Uterus (tissue), 3 donors: ENCODE measurements at regions not wholly inside any gene's neighbourhood (a gene's known extent, or its start where the extent isn't known, plus 50 kb on each side); places are given as distances from the start of the nearest gene placed in this dataset.

Experiments used
- DNase-seq, 2 donors: peaks; one replicate each; pipeline ENCODE4 v3.0.0-alpha.2; 2019 to 2020
- H3K27ac ChIP-seq, 2 donors: fragments of 200-600 bp; sonication (generic); 1 replicate in 1 of 2; 2 replicates in 1 of 2; pipeline ENCODE4 v1.5.1; 2016 to 2018
- H3K27me3 ChIP-seq, 2 donors: fragments of 200-600 bp; sonication (generic); one replicate each; pipeline ENCODE4 v1.5.1; 2018 to 2019; ENCODE audit warnings: control low read depth in 1 of 2
- H3K36me3 ChIP-seq, 2 donors: fragments of 200-600 bp; sonication (generic); one replicate each; pipeline ENCODE4 v1.5.1; 2019; ENCODE audit warnings: control low read depth in 1 of 2
- H3K4me1 ChIP-seq, 2 donors: fragments of 200-600 bp; sonication (generic); one replicate each; pipeline ENCODE4 v1.5.1; 2018 to 2019; ENCODE audit warnings: control low read depth in 1 of 2
- H3K4me3 ChIP-seq, 2 donors: fragments of 200-600 bp; sonication (generic); 1 replicate in 1 of 2; 2 replicates in 1 of 2; pipeline ENCODE4 v1.5.1; 2018 to 2019; ENCODE audit warnings: mild to moderate bottlenecking in 1 of 2
- H3K9me3 ChIP-seq, 2 donors: fragments of 200-600 bp; sonication (generic); one replicate each; pipeline ENCODE4 v1.5.1; 2019; ENCODE audit warnings: control low read depth in 1 of 2
- CTCF ChIP-seq, 4 experiments: fragments of 200-600 bp in 2 of 4; fragments of 450-650 bp in 2 of 4; sonication (generic) in 2 of 4; IDR thresholded peaks; one replicate each; pipeline ENCODE4 v1.5.1; 2016 to 2019; ENCODE audit warnings: antibody characterized with exemption in 4 of 4, mild to moderate bottlenecking in 2 of 4, moderate library complexity in 1 of 4
- POLR2A ChIP-seq, 2 donors: fragments of 450-650 bp; IDR thresholded peaks; one replicate each; pipeline ENCODE4 v1.6.1; 2016; ENCODE audit warnings: antibody characterized with exemption in 2 of 2, mild to moderate bottlenecking in 1 of 2, moderate library complexity in 1 of 2
- intact Hi-C: fragments of 100-400 bp; cut with DNase I; formaldehyde crosslinking; loops from one replicate; pipeline ENCODE4 v1.15.1; 2023; ENCODE audit warnings: low total_unique reads
- donor health status: DM: yes; HTN: yes; CAD: no.

- intact Hi-C loops = no loop called here
- Histone ChIP-seq H3K36me3 (no peaks in the 10 kb centered on the region), H3K4me3 (no peak overlapping the region), H3K4me1 (no peaks in the 10 kb centered on the region), H3K27me3 (no peaks in the 10 kb centered on the region), H3K27ac (no peak overlapping the region), H3K9me3 (no peaks in the 10 kb centered on the region)
- no peak for DNase-seq
- TF ChIP-seq POLR2A (IDR thresholded peaks at IDR 0.05) = no peak
- no peak for TF ChIP-seq CTCF (IDR thresholded peaks at IDR 0.05)
These were observed 1112.8 kb downstream of the TUSC7 start for GRCh38 chr3:117822416-117822815.

- TF ChIP-seq CTCF (IDR thresholded peaks at IDR 0.05) (no peak), POLR2A (IDR thresholded peaks at IDR 0.05) (no peak)
These were observed 1126.7 kb downstream of the TUSC7 start for GRCh38 chr3:117836296-117836695.

GRCh38 chr3:117837391-117837790 lies 1127.8 kb downstream of the TUSC7 start:
- no peak overlapping the region for H3K4me3 ChIP-seq
- TF ChIP-seq POLR2A (IDR thresholded peaks at IDR 0.05) = no peak
- no peak for TF ChIP-seq CTCF (IDR thresholded peaks at IDR 0.05)
- H3K36me3 ChIP-seq = no peaks in the 10 kb centered on the region
- no peaks in the 10 kb centered on the region for H3K27me3 ChIP-seq
- H3K4me1 ChIP-seq = no peaks in the 10 kb centered on the region
- DNase-seq = no peak
- no peaks in the 10 kb centered on the region for H3K9me3 ChIP-seq
- intact Hi-C loops = no loop called here
- H3K27ac ChIP-seq = no peak overlapping the region

More at GRCh38 chr3:117836296-117836695, 1126.7 kb downstream of the TUSC7 start:
- Histone ChIP-seq H3K4me3 (no peak overlapping the region), H3K27me3 (no peaks in the 10 kb centered on the region), H3K4me1 (no peaks in the 10 kb centered on the region), H3K9me3 (no peaks in the 10 kb centered on the region), H3K36me3 (no peaks in the 10 kb centered on the region), H3K27ac (no peak overlapping the region)
- no peak for DNase-seq
- intact Hi-C loops = no loop called here

GRCh38 chr3:117842086-117842485 lies 1132.5 kb downstream of the TUSC7 start:
- Histone ChIP-seq H3K27ac (no peak overlapping the region), H3K9me3 (no peaks in the 10 kb centered on the region), H3K36me3 (no peaks in the 10 kb centered on the region), H3K4me1 (no peaks in the 10 kb centered on the region), H3K4me3 (no peak overlapping the region), H3K27me3 (no peaks in the 10 kb centered on the region)
- TF ChIP-seq CTCF (IDR thresholded peaks at IDR 0.05) (no peak), POLR2A (IDR thresholded peaks at IDR 0.05) (no peak)
- no peak for DNase-seq
- intact Hi-C loops = no loop called here

- no peak for TF ChIP-seq CTCF (IDR thresholded peaks at IDR 0.05)
- TF ChIP-seq POLR2A (IDR thresholded peaks at IDR 0.05) = no peak
- intact Hi-C loops = no loop called here
- H3K36me3 ChIP-seq = no peaks in the 10 kb centered on the region
- no peak overlapping the region for H3K27ac ChIP-seq
- H3K4me3 ChIP-seq = no peak overlapping the region
- H3K27me3 ChIP-seq = no peaks in the 10 kb centered on the region
- no peak for DNase-seq
- no peaks in the 10 kb centered on the region for H3K9me3 ChIP-seq
- no peaks in the 10 kb centered on the region for H3K4me1 ChIP-seq
These were observed 1133.8 kb downstream of the TUSC7 start for GRCh38 chr3:117843356-117843755.
